Ovary (tissue), 3 donors: ENCODE measurements at regions not wholly inside any gene's neighbourhood (a gene's known extent, or its start where the extent isn't known, plus 50 kb on each side); places are given as distances from the start of the nearest gene placed in this dataset.

Experiments used
- CTCF ChIP-seq, 3 donors: fragments of 450-650 bp in 2 of 3; fragments of 200-600 bp in 1 of 3; IDR thresholded peaks; one replicate each; pipeline versions ENCODE4 v1.5.1 to v1.8.0; 2016 to 2022; ENCODE audit warnings: antibody characterized with exemption in 3 of 3, mild to moderate bottlenecking in 1 of 3
- EP300 ChIP-seq: sonication (generic); formaldehyde crosslinking; IDR thresholded peaks from one replicate; pipeline ENCODE4 v1.6.1; 2017; ENCODE audit warnings: antibody characterized with exemption
- POLR2A ChIP-seq: fragments of 450-650 bp; IDR thresholded peaks from one replicate; pipeline ENCODE4 v1.6.1; 2017; ENCODE audit warnings: antibody characterized with exemption, mild to moderate bottlenecking, moderate library complexity
- donor health status: DM: no; HTN: no; CAD: no.

DNA sequence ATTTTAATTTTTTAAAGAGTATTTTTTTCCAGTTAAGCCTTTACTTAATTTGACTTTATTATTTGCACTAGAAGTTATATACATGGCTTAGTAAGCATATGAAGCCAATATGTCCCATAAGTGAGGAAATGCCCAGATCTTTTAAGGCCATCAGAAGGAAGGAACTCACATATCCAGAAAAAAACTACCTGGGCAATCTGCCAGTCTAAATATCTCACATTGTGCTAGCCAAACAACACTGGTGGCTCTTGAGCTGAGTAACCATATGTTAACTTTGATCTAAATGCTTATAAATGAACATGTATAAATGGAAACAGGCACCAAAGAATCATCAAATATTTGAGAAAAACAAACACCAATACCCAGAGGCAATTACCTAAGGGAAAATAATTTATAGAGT is 138.6 kb upstream of the APOOL start:
- no peak for TF ChIP-seq CTCF (IDR thresholded peaks at IDR 0.05)
- no peak for TF ChIP-seq POLR2A
- TF ChIP-seq EP300, result no peak
